HEK293T (cell line): ENCODE measurements at regions not wholly inside any gene's neighbourhood (a gene's known extent, or its start where the extent isn't known, plus 50 kb on each side); places are given as distances from the start of the nearest gene placed in this dataset.

Experiments
- FOXA1 ChIP-seq: fragments of 450-650 bp; IDR thresholded peaks from 2 replicates; pipeline ENCODE4 v1.6.1; 2016; ENCODE audit warnings: mild to moderate bottlenecking
- FOXM1 ChIP-seq: fragments of 450-650 bp; IDR thresholded peaks from 2 replicates; pipeline ENCODE4 v1.6.1; 2017; ENCODE audit warnings: mild to moderate bottlenecking, borderline replicate concordance
- NFRKB ChIP-seq: fragments of 450-650 bp; IDR thresholded peaks from 2 replicates; pipeline ENCODE4 v1.6.1; 2016; ENCODE audit warnings: mild to moderate bottlenecking, moderate library complexity
- SP1 ChIP-seq: fragments of 450-650 bp; IDR thresholded peaks from 2 replicates; pipeline ENCODE4 v1.6.1; 2017
- SUZ12 ChIP-seq: fragments of 450-650 bp; IDR thresholded peaks from 2 replicates; pipeline ENCODE4 v1.6.1; 2016; ENCODE audit warnings: mild to moderate bottlenecking

GRCh38 chr13:109425821-109426689 is 360.3 kb downstream of the IRS2 start:
- TF ChIP-seq SP1, result no peak
- TF ChIP-seq FOXA1, result no peak
- TF ChIP-seq NFRKB, result no peak
- TF ChIP-seq SUZ12, result no peak
- TF ChIP-seq FOXM1, result no peak
